Heart left ventricle (tissue), 13 donors: ENCODE measurements at regions not wholly inside any gene's neighbourhood (a gene's known extent, or its start where the extent isn't known, plus 50 kb on each side); places are given as distances from the start of the nearest gene placed in this dataset.

Source experiments
- CTCF ChIP-seq, 12 donors: fragments of 200-600 bp; sonication (generic) in 4 of 12; IDR thresholded peaks; one replicate each; pipeline versions ENCODE4 v1.5.0 to v1.8.0; 2018 to 2022; ENCODE audit warnings: antibody characterized with exemption in 12 of 12, mild to moderate bottlenecking in 5 of 12
- POLR2A ChIP-seq, 2 donors: fragments of 450-650 bp; IDR thresholded peaks; one replicate each; pipeline ENCODE4 v1.6.1; 2017; ENCODE audit warnings: antibody characterized with exemption in 2 of 2, mild to moderate bottlenecking in 2 of 2, moderate library complexity in 2 of 2
- donor health status: ischemic (EF 13 %, LVEDD 7.1; RV severe dilation, severe dysfunction).
- donor health status: DM: no; HTN: yes; CAD: no.
- donor health status: DM: no; HTN: no; CAD: no.
- donor health status: ischemic (EF 25% LVEDD 6.9; RV normal size, moderate dysfunction).
- donor health status: ischemic (EF 25% LVEDD 5.7; RV mildly dilated, moderate dysfunction).
- donor health status: ischemic (EF 35%, LVEDD 5.7; RV mildly dilated, moderate dysfunction).
- donor health status: nonischemic (EF 11% LVEDD 7.7; RV severe dilation, severe dysfunction).
- donor health status: DM: yes; HTN: yes; CAD: no.
- donor health status: PGD.
- donor health status: ischemic (EF 29% LVEDD 5.4; RV normal size, mild dysfunction).
- donor health status: nonischemic (EF 23%, LVEDD 6.1; RV moderate dilation, normal function).

GRCh38 chr7:155919391-155920067, 107.3 kb upstream of the SHH start:
- TF ChIP-seq CTCF (IDR thresholded peaks at IDR 0.05) (no peak), POLR2A (IDR thresholded peaks at IDR 0.05) (no peak)
